Activated T-cell treated with anti-CD3 and anti-CD28 coated beads, Interleukin-2, amount 50 U/mL, for 24 hours (primary cell): ENCODE measurements at regions not wholly inside any gene's neighbourhood (a gene's known extent, or its start where the extent isn't known, plus 50 kb on each side); places are given as distances from the start of the nearest gene placed in this dataset.
"Not testable (repeated sequence)": the region's sequence is repeated elsewhere in the genome, so short reads cannot be mapped to it uniquely, and the experiment has no call there.

Source experiments
- DNase-seq: peaks from one replicate; pipeline ENCODE4 v3.0.0-alpha.2; 2020
- H3K27ac Mint-ChIP-seq: 2 replicates; pipeline ENCODE4 v1.8.0; 2020; ENCODE audit warnings: mild to moderate bottlenecking, mixed read lengths
- H3K27me3 Mint-ChIP-seq: 2 replicates; pipeline ENCODE4 v1.8.0; 2020; ENCODE audit warnings: mixed read lengths
- H3K36me3 Mint-ChIP-seq: 2 replicates; pipeline ENCODE4 v1.8.0; 2020; ENCODE audit warnings: low read depth, mixed read lengths
- H3K4me1 Mint-ChIP-seq: 2 replicates; pipeline ENCODE4 v1.8.0; 2020; ENCODE audit warnings: low read depth, mixed read lengths
- H3K4me3 Mint-ChIP-seq: 2 replicates; pipeline ENCODE4 v1.8.0; 2020; ENCODE audit warnings: mild to moderate bottlenecking, moderate library complexity, mixed read lengths
- H3K9me3 Mint-ChIP-seq: 2 replicates; pipeline ENCODE4 v1.8.0; 2020; ENCODE audit warnings: mixed read lengths

GRCh38 chr12:124130691-124131591, 157.9 kb downstream of the ZNF664 start:
- peaks cover 3% of the 10 kb centered on the region for H3K27me3 Mint-ChIP-seq
- H3K36me3 Mint-ChIP-seq, result no peaks in the 10 kb centered on the region
- H3K27ac Mint-ChIP-seq, result no peak overlapping the region
- H3K4me3 Mint-ChIP-seq, result no peak overlapping the region
- no peaks in the 10 kb centered on the region for H3K4me1 Mint-ChIP-seq
- DNase-seq, result no peak
- H3K9me3 Mint-ChIP-seq, result no peaks in the 10 kb centered on the region

GRCh38 chr12:124131659-124132058, 158.6 kb downstream of the ZNF664 start:
- no peaks in the 10 kb centered on the region for H3K36me3 Mint-ChIP-seq
- no peaks in the 10 kb centered on the region for H3K27me3 Mint-ChIP-seq
- H3K27ac Mint-ChIP-seq, result no peak overlapping the region
- DNase-seq, result no peak
- H3K4me1 Mint-ChIP-seq, result no peaks in the 10 kb centered on the region
- no peaks in the 10 kb centered on the region for H3K9me3 Mint-ChIP-seq
- H3K4me3 Mint-ChIP-seq, result no peak overlapping the region

DNA sequence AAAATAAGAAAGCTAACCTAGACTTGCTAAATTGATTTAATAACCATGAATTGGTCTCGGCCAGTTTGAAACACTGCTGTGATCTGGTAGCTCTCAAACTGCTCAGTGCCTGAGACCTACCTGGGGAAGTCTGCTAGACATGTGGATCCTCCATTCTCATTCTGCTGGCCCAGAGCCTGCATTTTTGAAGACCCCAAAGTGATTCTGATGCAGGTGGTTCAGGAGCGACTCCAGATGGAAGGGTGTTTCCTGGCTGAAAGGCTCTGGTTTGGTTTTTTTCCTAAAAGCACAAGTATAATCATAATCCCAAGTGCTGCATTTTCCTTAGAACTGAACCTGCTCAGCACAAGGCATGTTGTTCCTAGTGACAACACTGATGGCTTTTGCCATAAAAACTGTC, 159.5 kb downstream of the ZNF664 start:
- Mint-ChIP-seq H3K36me3 (no peaks in the 10 kb centered on the region), H3K9me3 (peaks cover 2% of the 10 kb centered on the region), H3K4me3 (no peak overlapping the region), H3K27ac (no peak overlapping the region), H3K4me1 (no peaks in the 10 kb centered on the region), H3K27me3 (peaks cover 3% of the 10 kb centered on the region)
- no peak for DNase-seq

DNA sequence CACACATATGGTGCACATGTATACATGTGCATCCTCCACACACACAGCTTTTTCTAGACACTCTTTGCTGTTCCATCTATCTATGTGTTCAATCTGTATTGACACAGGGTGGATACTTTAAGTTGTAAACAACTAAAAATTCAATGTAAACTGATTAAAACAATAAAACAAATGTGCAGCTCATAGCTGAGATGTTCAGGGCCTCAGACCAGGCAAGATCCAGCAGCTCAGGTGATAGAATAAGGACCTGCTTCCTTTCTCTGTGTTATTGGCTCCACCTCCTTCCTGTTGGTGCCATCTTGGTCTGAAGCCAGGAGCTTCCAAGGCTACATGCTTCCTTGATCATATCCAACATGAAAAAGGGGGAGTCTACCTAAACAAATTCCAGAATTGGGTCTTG, 158.1 kb upstream of the RFLNA start:
- no peak overlapping the region for H3K27ac Mint-ChIP-seq
- no peak overlapping the region for H3K4me3 Mint-ChIP-seq
- no peak for DNase-seq
- H3K9me3 Mint-ChIP-seq, result peaks cover 6% of the 10 kb centered on the region
- H3K4me1 Mint-ChIP-seq, result no peaks in the 10 kb centered on the region
- no peaks in the 10 kb centered on the region for H3K36me3 Mint-ChIP-seq
- H3K27me3 Mint-ChIP-seq, result peaks cover 29% of the 10 kb centered on the region

GRCh38 chr12:124140944-124141486, 153.9 kb upstream of the RFLNA start:
- no peak overlapping the region for H3K27ac Mint-ChIP-seq
- no peaks in the 10 kb centered on the region for H3K4me1 Mint-ChIP-seq
- H3K36me3 Mint-ChIP-seq, result no peaks in the 10 kb centered on the region
- H3K27me3 Mint-ChIP-seq, result peaks cover 54% of the 10 kb centered on the region
- H3K4me3 Mint-ChIP-seq, result no peak overlapping the region
- H3K9me3 Mint-ChIP-seq, result peaks cover 18% of the 10 kb centered on the region
- no peak for DNase-seq

- H3K27me3 Mint-ChIP-seq, result peaks cover 54% of the 10 kb centered on the region
- DNase-seq, H3K27ac Mint-ChIP-seq, H3K4me1 Mint-ChIP-seq, H3K36me3 Mint-ChIP-seq, H3K4me3 Mint-ChIP-seq: not testable (repeated sequence)
- peaks cover 18% of the 10 kb centered on the region for H3K9me3 Mint-ChIP-seq
Observed at GRCh38 chr12:124141611-124142010, 153.3 kb upstream of the RFLNA start.

DNA sequence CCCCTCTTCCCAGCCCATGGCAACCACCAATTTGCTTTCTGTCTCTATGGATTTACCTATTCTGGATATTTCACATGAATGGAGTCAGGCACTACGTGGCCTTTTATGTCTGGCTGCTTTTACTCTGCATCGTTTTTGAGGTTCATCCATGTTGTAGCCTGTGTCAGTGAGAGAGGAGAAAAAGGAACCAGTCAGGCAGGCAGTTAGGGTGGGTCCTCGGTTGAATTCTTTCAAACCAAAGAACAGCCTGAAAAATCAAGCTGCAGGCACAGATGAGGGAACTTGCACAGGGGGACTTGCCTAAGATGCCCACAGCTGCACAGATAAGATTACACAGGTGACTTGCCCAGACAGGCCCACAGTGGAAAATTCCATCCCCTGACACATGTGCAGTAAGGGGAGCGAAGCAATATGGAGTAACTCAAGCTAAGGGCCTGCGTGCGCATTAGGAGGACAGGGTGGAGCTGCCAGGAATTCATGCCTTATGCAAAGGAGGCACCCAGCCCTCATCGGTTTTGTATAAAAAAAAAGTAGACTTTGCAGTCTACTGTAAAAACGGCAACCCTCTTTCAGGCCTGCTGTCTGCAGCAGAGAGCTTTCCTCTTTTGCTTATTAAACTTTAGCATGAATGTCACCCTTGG, 152.4 kb upstream of the RFLNA start:
- Mint-ChIP-seq H3K4me1 (no peaks in the 10 kb centered on the region), H3K9me3 (peaks cover 16% of the 10 kb centered on the region), H3K36me3 (no peaks in the 10 kb centered on the region), H3K27me3 (peaks cover 51% of the 10 kb centered on the region), H3K4me3 (no peak overlapping the region), H3K27ac (no peak overlapping the region)
- no peak for DNase-seq

- Mint-ChIP-seq H3K27me3 (peaks cover 51% of the 10 kb centered on the region), H3K9me3 (peaks cover 14% of the 10 kb centered on the region)
Observed at GRCh38 chr12:124143726-124144125, 151.2 kb upstream of the RFLNA start.

GRCh38 chr12:124144531-124145194, 150.2 kb upstream of the RFLNA start:
- Mint-ChIP-seq H3K27me3 (peaks cover 43% of the 10 kb centered on the region), H3K36me3 (no peaks in the 10 kb centered on the region), H3K27ac (no peak overlapping the region)

More at GRCh38 chr12:124143726-124144125, 151.2 kb upstream of the RFLNA start:
- DNase-seq, result no peak
- Mint-ChIP-seq H3K36me3 (no peaks in the 10 kb centered on the region), H3K27ac (no peak overlapping the region), H3K4me3 (no peak overlapping the region), H3K4me1 (no peaks in the 10 kb centered on the region)

GRCh38 chr12:124147027-124147426, 147.9 kb upstream of the RFLNA start:
- no peak overlapping the region for H3K4me3 Mint-ChIP-seq
- no peak for DNase-seq
- H3K9me3 Mint-ChIP-seq, result peaks cover 10% of the 10 kb centered on the region
- H3K36me3 Mint-ChIP-seq, result no peaks in the 10 kb centered on the region
- H3K4me1 Mint-ChIP-seq, result no peaks in the 10 kb centered on the region
- peaks cover 23% of the 10 kb centered on the region for H3K27me3 Mint-ChIP-seq
- H3K27ac Mint-ChIP-seq, result no peak overlapping the region

More at GRCh38 chr12:124144531-124145194, 150.2 kb upstream of the RFLNA start:
- Mint-ChIP-seq H3K9me3 (peaks cover 14% of the 10 kb centered on the region), H3K4me1 (no peaks in the 10 kb centered on the region), H3K4me3 (no peak overlapping the region)
- DNase-seq, result no peak

DNA sequence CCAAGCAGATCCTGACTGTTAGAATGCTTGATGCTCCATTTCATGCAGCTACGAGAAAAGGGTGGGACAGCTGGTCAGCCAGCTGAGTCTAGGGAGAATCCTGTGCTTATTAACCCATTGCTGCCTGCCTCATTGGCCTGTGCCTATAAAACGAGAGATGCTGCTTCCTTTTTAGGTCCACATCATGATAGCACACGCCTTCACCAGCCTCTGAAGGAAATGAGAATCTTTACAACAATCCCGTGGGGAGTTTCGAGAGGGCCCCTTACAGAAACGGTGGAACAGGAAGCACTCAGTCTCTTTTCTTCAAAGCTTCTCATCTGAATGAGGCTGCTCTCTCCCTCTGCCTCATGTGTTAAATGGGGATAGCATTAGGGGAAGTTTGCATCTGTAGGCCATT, 147.3 kb upstream of the RFLNA start:
- Mint-ChIP-seq H3K36me3 (no peaks in the 10 kb centered on the region), H3K4me1 (no peaks in the 10 kb centered on the region), H3K9me3 (peaks cover 7% of the 10 kb centered on the region), H3K27ac (no peak overlapping the region), H3K27me3 (peaks cover 19% of the 10 kb centered on the region), H3K4me3 (no peak overlapping the region)
- DNase-seq, result no peak

DNA sequence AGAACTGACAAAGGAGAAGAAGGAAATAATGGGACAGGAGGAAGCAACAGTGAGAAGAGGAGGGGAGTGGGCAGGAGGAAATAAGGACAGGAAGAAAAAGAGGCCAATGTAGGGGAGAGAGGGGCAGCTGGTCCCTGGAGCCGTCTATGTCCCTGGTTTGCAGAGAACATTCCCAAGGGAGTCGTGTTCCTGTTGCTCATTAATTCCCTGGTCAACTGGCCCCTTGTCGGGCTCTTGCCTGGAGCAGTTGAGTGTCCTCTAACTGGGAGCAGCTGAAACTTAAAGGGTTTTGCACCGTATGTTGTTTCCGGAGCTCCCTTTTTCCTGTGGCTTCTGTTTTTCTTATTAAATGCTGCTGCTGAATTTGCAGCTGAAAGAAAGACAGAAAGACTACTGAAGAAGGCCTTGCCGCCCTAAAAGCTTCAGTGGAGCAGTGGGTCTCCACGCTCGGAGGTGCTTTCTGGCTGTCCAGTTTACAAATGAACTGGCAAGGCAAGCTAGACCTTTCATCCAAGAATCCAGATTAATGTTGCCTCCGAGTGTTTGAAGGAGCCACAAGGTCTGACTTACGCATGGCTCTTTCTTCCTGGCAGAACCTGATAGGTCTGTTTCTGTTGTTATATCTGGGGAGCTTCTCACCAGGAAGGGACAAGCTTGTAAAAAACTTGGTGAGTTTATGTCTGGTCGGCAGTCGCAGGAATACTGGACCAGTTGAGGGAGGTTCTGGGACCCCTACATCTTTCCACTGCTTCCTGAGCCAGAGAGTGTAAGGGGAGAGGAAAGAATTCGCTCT, 146.2 kb upstream of the RFLNA start:
- Mint-ChIP-seq H3K27ac (no peak overlapping the region), H3K27me3 (peaks cover 13% of the 10 kb centered on the region), H3K4me3 (no peak overlapping the region), H3K9me3 (no peaks in the 10 kb centered on the region), H3K4me1 (no peaks in the 10 kb centered on the region), H3K36me3 (no peaks in the 10 kb centered on the region)
- no peak for DNase-seq

DNA sequence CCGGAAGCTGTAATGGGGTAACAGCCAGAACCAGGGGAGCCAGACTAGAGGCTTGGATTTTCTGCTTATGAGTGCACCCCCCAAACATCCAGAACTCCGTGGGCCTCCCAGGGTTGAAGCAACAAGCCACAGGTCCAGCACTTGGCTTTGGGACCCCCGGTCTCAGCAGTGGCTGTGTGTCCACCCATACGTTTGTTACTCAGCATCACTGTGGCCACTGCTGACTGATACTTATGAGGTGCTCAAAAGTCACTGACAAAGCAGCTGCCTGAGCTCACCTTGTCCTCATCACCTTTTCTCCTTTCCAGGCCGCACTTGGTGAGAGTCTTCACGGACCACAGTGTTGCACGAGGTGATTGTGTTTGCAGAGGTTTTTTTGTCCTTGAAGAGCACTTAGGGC, 145.6 kb upstream of the RFLNA start:
- no peak for DNase-seq
- no peak overlapping the region for H3K27ac Mint-ChIP-seq
- peaks cover 10% of the 10 kb centered on the region for H3K27me3 Mint-ChIP-seq
- H3K9me3 Mint-ChIP-seq, result no peaks in the 10 kb centered on the region
- H3K4me3 Mint-ChIP-seq, result no peak overlapping the region
- no peaks in the 10 kb centered on the region for H3K36me3 Mint-ChIP-seq
- no peaks in the 10 kb centered on the region for H3K4me1 Mint-ChIP-seq

DNA sequence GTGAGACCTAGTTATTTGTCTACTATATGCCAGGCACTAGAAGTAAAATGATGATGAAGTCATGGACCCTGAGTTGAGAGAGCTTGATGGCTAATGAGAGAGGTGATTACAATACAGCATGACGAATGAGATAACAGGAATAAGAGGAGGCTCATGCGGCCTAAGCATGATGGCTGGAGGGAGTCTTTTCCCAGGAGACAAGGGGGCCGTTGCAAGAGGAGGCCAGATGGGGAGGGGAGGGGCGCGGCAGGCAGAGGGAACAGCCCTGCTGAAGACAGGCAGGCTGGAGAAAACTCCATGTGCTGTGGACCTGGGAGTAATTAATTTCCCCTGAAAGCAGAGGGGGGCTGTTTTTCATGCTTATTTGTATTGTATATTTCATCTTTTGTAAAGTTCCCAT, 144.7 kb upstream of the RFLNA start:
- Mint-ChIP-seq H3K36me3 (no peaks in the 10 kb centered on the region), H3K9me3 (no peaks in the 10 kb centered on the region), H3K4me1 (no peaks in the 10 kb centered on the region), H3K4me3 (no peak overlapping the region), H3K27ac (no peak overlapping the region), H3K27me3 (peaks cover 3% of the 10 kb centered on the region)
- DNase-seq, result no peak
